ENCODE measurements at regions not wholly inside any gene's neighbourhood (a gene's known extent, or its start where the extent isn't known, plus 50 kb on each side); places are given as distances from the start of the nearest gene placed in this dataset.

DNA sequence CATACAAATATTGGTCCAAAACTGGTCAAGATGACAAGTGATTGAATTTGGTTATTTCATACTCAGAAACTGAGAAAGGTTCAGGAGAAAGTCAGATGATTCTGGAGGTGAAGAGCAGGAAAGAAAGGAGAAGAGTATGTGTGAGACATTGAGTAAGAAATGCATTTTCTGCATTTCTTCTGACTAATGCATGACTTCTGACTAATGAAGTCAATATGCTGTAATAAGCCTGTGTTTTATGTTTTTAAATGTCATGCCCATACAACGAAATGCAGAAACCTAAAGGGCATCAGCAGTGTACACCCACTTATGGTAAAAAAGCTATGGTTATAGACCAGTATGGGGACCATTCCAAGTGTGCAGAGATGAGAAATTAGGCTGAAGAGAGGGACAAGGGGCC, 1227.8 kb upstream of the SORCS1 start:
- Histone ChIP-seq H3K36me3 (ENCODE audit: low read depth) (no peaks in the 10 kb centered on the region), H3F3A (ENCODE audit: insufficient read depth, low read depth) (no peaks in the 10 kb centered on the region), H3K4me3 (no peak overlapping the region), H3K4me1 (replicated peaks; ENCODE audit: insufficient read depth) (no peaks in the 10 kb centered on the region), H3K4me2 (no peak overlapping the region), H2AFZ (no peak overlapping the region), H4K20me1 (ENCODE audit: insufficient read depth) (no peaks in the 10 kb centered on the region), H3K9me3 (ENCODE audit: insufficient read depth, low read depth) (no peaks in the 10 kb centered on the region), H3K79me2 (ENCODE audit: low read depth) (no peaks in the 10 kb centered on the region), H3K27ac (no peak overlapping the region), H3K27me3 (ENCODE audit: insufficient read depth, low read depth) (no peaks in the 10 kb centered on the region), H3K9me2 (ENCODE audit: insufficient read depth) (no peaks in the 10 kb centered on the region)
- intact Hi-C loops (cut with micrococcal nuclease; ENCODE audit: unreplicated experiment): no loop called here
- CTCF ChIA-PET: no interaction called here
- no TSS peak for BruUV-seq (replicated peaks)
- TF ChIP-seq, protein P1, sequence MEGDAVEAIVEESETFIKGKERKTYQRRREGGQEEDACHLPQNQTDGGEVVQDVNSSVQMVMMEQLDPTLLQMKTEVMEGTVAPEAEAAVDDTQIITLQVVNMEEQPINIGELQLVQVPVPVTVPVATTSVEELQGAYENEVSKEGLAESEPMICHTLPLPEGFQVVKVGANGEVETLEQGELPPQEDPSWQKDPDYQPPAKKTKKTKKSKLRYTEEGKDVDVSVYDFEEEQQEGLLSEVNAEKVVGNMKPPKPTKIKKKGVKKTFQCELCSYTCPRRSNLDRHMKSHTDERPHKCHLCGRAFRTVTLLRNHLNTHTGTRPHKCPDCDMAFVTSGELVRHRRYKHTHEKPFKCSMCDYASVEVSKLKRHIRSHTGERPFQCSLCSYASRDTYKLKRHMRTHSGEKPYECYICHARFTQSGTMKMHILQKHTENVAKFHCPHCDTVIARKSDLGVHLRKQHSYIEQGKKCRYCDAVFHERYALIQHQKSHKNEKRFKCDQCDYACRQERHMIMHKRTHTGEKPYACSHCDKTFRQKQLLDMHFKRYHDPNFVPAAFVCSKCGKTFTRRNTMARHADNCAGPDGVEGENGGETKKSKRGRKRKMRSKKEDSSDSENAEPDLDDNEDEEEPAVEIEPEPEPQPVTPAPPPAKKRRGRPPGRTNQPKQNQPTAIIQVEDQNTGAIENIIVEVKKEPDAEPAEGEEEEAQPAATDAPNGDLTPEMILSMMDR (conservative IDR thresholded peaks at IDR 0.05): no peak
- TF ChIP-seq EZH2 (IDR thresholded peaks at IDR 0.05; ENCODE audit: low read depth): no peak
- POLR2A ChIA-PET (ENCODE audit: unreplicated experiment): no interaction called here
- DNase-seq: no peak

DNA sequence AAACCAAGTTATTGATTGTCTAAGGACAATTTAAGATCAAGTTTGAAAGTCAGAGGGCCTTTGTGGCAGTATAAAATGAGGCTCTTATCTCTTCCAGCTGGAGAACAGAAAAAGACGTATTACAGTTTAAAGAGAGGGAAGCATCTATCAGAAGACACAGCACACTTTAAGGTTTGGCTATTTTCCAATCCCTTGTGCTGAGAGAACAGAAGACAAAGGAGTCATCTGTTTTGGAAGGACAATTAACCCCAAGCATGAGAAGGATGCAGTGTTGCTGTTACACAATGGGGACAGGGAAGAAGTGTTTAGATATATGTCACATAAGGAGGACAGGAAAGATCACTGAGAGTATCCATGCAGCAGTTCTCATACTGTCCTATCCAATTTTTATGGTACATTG, 1224.2 kb upstream of the SORCS1 start:
- H3K4me3 ChIP-seq: no peak overlapping the region
- no peaks in the 10 kb centered on the region for H3K79me2 ChIP-seq (ENCODE audit: low read depth)
- H3K4me2 ChIP-seq: no peak overlapping the region
- no peak for DNase-seq
- ChIA-PET POLR2A (ENCODE audit: unreplicated experiment) (no interaction called here), CTCF (no interaction called here)
- no TSS peak for BruUV-seq (replicated peaks)
- no peak overlapping the region for H3K27ac ChIP-seq
- intact Hi-C loops (cut with micrococcal nuclease; ENCODE audit: unreplicated experiment): no loop called here
- H3K36me3 ChIP-seq (ENCODE audit: low read depth): no peaks in the 10 kb centered on the region
- TF ChIP-seq, protein P1 (conservative IDR thresholded peaks at IDR 0.05): no peak
- no peak for TF ChIP-seq EZH2 (IDR thresholded peaks at IDR 0.05; ENCODE audit: low read depth)
- no peaks in the 10 kb centered on the region for H3K9me2 ChIP-seq (ENCODE audit: insufficient read depth)
- no peaks in the 10 kb centered on the region for H3F3A ChIP-seq (ENCODE audit: insufficient read depth, low read depth)
- no peaks in the 10 kb centered on the region for H4K20me1 ChIP-seq (ENCODE audit: insufficient read depth)
- no peaks in the 10 kb centered on the region for H3K27me3 ChIP-seq (ENCODE audit: insufficient read depth, low read depth)
- no peaks in the 10 kb centered on the region for H3K4me1 ChIP-seq (replicated peaks; ENCODE audit: insufficient read depth)
- no peaks in the 10 kb centered on the region for H3K9me3 ChIP-seq (ENCODE audit: insufficient read depth, low read depth)
- H2AFZ ChIP-seq: no peak overlapping the region

DNA sequence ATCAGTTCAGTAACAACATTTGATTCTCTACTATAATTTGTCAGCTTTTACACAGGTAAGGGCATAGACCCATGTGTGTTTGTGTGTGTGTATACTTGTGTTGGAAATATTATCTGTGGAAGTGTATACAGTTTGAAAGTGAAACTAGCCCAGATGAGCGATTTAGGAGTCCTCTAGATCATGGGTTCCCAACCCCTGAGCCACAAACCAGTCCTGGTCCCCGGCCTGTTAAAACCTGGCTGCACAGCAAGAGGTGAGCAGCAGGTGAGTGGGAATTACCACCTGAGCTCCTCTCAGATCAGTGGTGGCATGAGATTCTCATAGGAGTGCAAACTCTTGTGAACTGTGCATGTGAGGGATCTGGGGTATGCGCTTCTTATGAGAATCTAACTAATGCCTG, 1221.5 kb upstream of the SORCS1 start:
- H3K79me2 ChIP-seq (ENCODE audit: low read depth): no peaks in the 10 kb centered on the region
- H3K27me3 ChIP-seq (ENCODE audit: insufficient read depth, low read depth): no peaks in the 10 kb centered on the region
- no peak overlapping the region for H3K27ac ChIP-seq
- H3K4me1 ChIP-seq (replicated peaks; ENCODE audit: insufficient read depth): no peaks in the 10 kb centered on the region
- ChIA-PET POLR2A (ENCODE audit: unreplicated experiment) (no interaction called here), CTCF (no interaction called here)
- no TSS peak for BruUV-seq (replicated peaks)
- H3F3A ChIP-seq (ENCODE audit: insufficient read depth, low read depth): no peaks in the 10 kb centered on the region
- TF ChIP-seq EZH2 (IDR thresholded peaks at IDR 0.05; ENCODE audit: low read depth): no peak
- TF ChIP-seq, protein P1 (conservative IDR thresholded peaks at IDR 0.05): no peak
- intact Hi-C loops (cut with micrococcal nuclease; ENCODE audit: unreplicated experiment): no loop called here
- no peaks in the 10 kb centered on the region for H4K20me1 ChIP-seq (ENCODE audit: insufficient read depth)
- H3K4me2 ChIP-seq: no peak overlapping the region
- no peak overlapping the region for H3K4me3 ChIP-seq
- H3K36me3 ChIP-seq (ENCODE audit: low read depth): no peaks in the 10 kb centered on the region
- no peaks in the 10 kb centered on the region for H3K9me2 ChIP-seq (ENCODE audit: insufficient read depth)
- no peak overlapping the region for H2AFZ ChIP-seq
- H3K9me3 ChIP-seq (ENCODE audit: insufficient read depth, low read depth): no peaks in the 10 kb centered on the region
- DNase-seq: no peak

All from PC-9 (cell line).